SU-DHL-6 (cell line): ENCODE measurements at regions not wholly inside any gene's neighbourhood (a gene's known extent, or its start where the extent isn't known, plus 50 kb on each side); places are given as distances from the start of the nearest gene placed in this dataset.

ENCODE experiments used
- H2AFZ ChIP-seq: fragments of 200-600 bp; sonication (generic); 2 replicates; pipeline ENCODE4 v1.6.1; 2014; ENCODE audit warnings: low read depth, mild to moderate bottlenecking, moderate library complexity, mixed read lengths, antibody characterized with exemption, low read length; ENCODE audit not compliant: severe bottlenecking
- H3F3A ChIP-seq: fragments of 200-600 bp; shearing (Covaris generic); 2 replicates; pipeline ENCODE4 v1.6.0; 2016; ENCODE audit warnings: antibody characterized with exemption, mild to moderate bottlenecking; ENCODE audit not compliant: insufficient read depth
- H3K27ac ChIP-seq: fragments of 200-600 bp; sonication (generic); 2 replicates; pipeline ENCODE4 v1.5.1; 2016; ENCODE audit warnings: low read depth, mild to moderate bottlenecking, low read length, moderate library complexity, mixed read lengths
- H3K27me3 ChIP-seq: fragments of 200-600 bp; sonication (generic), shearing (Covaris generic); 2 replicates; pipeline ENCODE4 v1.6.0; 2014; ENCODE audit warnings: mild to moderate bottlenecking, low read length
- H3K36me3 ChIP-seq: fragments of 200-600 bp; sonication (generic); 2 replicates; pipeline ENCODE4 v1.6.1; 2014; ENCODE audit warnings: mild to moderate bottlenecking, low read length, mixed read lengths
- H3K4me2 ChIP-seq: fragments of 300-600, 200-600 bp; shearing (Covaris generic), sonication (generic); 2 replicates; pipeline ENCODE4 v1.6.0; 2014; ENCODE audit warnings: low read length, low read depth, mild to moderate bottlenecking; ENCODE audit not compliant: poor library complexity, severe bottlenecking
- H3K4me3 ChIP-seq: fragments of 200-600 bp; sonication (generic); 2 replicates; pipeline ENCODE4 v1.5.1; 2014; ENCODE audit warnings: antibody characterized with exemption, low read length, mild to moderate bottlenecking, mixed read lengths; ENCODE audit not compliant: insufficient read depth, poor library complexity, severe bottlenecking
- H3K79me2 ChIP-seq: fragments of 200-600 bp; sonication (generic); 2 replicates; pipeline ENCODE4 v1.6.1; 2014; ENCODE audit warnings: mild to moderate bottlenecking, low read length, moderate library complexity; ENCODE audit not compliant: insufficient read depth
- H3K9ac ChIP-seq: fragments of 200-600 bp; sonication (generic); 2 replicates; pipeline ENCODE4 v1.7.0; 2014; ENCODE audit warnings: mild to moderate bottlenecking, low read length
- H3K9me2 ChIP-seq: fragments of 200-600 bp; sonication (generic); replicated peaks from 2 replicates; pipeline ENCODE4 v1.6.1; 2014; ENCODE audit warnings: low read length; ENCODE audit not compliant: insufficient read depth
- H3K9me3 ChIP-seq: fragments of 200-600 bp; sonication (generic); 2 replicates; pipeline ENCODE4 v1.6.1; 2014; ENCODE audit warnings: low read length, mixed read lengths; ENCODE audit not compliant: insufficient read depth
- H4K20me1 ChIP-seq: fragments of 200-600 bp; sonication (generic); 2 replicates; pipeline ENCODE4 v1.6.1; 2014; ENCODE audit warnings: low read depth, mild to moderate bottlenecking, antibody characterized with exemption, low read length, moderate library complexity, mixed read lengths
- EZH2phosphoT487 ChIP-seq: fragments of 200-600 bp; sonication (generic), shearing (Covaris generic); conservative IDR thresholded peaks from 2 replicates; pipeline ENCODE4 v1.6.1; 2018; ENCODE audit warnings: mild to moderate bottlenecking, antibody characterized with exemption, low read length, moderate library complexity, mixed read lengths
- TF ChIP-seq, protein P1 (sequence below): fragments of 200-600 bp; sonication (generic); IDR thresholded peaks from one replicate; pipeline ENCODE4 v1.5.1; 2017; ENCODE audit warnings: antibody characterized with exemption, mild to moderate bottlenecking, low read length, moderate library complexity; ENCODE audit not compliant: insufficient read depth, poor library complexity, severe bottlenecking

DNA sequence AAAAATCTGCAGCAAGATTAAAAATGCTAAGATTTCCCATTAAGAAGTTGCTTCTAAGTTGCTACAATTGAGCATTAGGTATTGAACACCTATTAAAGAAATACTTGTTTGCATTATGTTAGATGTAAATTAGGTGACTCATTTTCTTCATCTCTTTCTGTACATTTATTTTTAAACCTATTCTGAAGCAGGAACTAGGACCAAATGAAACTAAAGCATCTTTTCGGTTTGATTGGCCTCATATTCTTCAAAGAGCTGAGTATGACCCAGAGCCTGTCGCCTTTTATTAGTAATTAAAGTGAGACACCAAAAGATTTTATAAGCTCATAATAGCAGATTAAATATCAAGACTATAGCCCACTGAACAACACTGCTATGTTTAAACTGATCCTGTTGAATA is 83.4 kb upstream of the ZEB2 start:
- no peaks in the 10 kb centered on the region for H3F3A ChIP-seq
- no peaks in the 10 kb centered on the region for H3K79me2 ChIP-seq
- no peaks in the 10 kb centered on the region for H3K27me3 ChIP-seq
- no peak overlapping the region for H2AFZ ChIP-seq
- TF ChIP-seq, protein P1, sequence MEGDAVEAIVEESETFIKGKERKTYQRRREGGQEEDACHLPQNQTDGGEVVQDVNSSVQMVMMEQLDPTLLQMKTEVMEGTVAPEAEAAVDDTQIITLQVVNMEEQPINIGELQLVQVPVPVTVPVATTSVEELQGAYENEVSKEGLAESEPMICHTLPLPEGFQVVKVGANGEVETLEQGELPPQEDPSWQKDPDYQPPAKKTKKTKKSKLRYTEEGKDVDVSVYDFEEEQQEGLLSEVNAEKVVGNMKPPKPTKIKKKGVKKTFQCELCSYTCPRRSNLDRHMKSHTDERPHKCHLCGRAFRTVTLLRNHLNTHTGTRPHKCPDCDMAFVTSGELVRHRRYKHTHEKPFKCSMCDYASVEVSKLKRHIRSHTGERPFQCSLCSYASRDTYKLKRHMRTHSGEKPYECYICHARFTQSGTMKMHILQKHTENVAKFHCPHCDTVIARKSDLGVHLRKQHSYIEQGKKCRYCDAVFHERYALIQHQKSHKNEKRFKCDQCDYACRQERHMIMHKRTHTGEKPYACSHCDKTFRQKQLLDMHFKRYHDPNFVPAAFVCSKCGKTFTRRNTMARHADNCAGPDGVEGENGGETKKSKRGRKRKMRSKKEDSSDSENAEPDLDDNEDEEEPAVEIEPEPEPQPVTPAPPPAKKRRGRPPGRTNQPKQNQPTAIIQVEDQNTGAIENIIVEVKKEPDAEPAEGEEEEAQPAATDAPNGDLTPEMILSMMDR, result no peak
- TF ChIP-seq EZH2phosphoT487, result no peak
- no peaks in the 10 kb centered on the region for H3K9me2 ChIP-seq
- H3K36me3 ChIP-seq, result no peaks in the 10 kb centered on the region
- no peak overlapping the region for H3K4me3 ChIP-seq
- H4K20me1 ChIP-seq, result no peaks in the 10 kb centered on the region
- H3K27ac ChIP-seq, result no peak overlapping the region
- H3K9ac ChIP-seq, result no peak overlapping the region
- no peaks in the 10 kb centered on the region for H3K9me3 ChIP-seq
- no peak overlapping the region for H3K4me2 ChIP-seq

DNA sequence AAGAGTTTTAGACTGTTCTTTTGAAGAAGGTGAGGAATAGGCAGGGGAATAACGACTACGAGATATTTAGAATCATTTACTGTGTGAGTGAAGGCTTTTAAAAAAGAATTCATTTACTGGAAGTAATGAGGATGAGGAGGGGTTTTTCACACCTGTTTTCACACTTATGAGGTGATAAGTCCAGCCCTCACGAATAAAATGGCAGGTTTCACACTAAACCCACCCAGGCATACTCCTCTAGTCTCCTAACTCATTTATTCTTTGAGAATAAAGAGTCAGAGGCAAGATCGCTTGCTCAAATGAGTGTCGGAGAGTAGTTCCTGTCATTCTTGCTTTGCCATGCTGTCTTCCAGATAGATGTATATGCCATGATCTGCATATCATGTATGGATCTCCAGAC is 79.0 kb upstream of the ZEB2 start:
- H3K9ac ChIP-seq, result no peak overlapping the region
- no peak overlapping the region for H3K4me2 ChIP-seq
- no peak for TF ChIP-seq EZH2phosphoT487
- TF ChIP-seq, protein P1, result no peak
- no peaks in the 10 kb centered on the region for H3K9me3 ChIP-seq
- no peaks in the 10 kb centered on the region for H3K79me2 ChIP-seq
- H3K4me3 ChIP-seq, result no peak overlapping the region
- no peaks in the 10 kb centered on the region for H3F3A ChIP-seq
- H2AFZ ChIP-seq, result no peak overlapping the region
- H3K27me3 ChIP-seq, result no peaks in the 10 kb centered on the region
- no peaks in the 10 kb centered on the region for H3K36me3 ChIP-seq
- no peaks in the 10 kb centered on the region for H3K9me2 ChIP-seq
- H4K20me1 ChIP-seq, result no peaks in the 10 kb centered on the region
- H3K27ac ChIP-seq, result no peak overlapping the region

DNA sequence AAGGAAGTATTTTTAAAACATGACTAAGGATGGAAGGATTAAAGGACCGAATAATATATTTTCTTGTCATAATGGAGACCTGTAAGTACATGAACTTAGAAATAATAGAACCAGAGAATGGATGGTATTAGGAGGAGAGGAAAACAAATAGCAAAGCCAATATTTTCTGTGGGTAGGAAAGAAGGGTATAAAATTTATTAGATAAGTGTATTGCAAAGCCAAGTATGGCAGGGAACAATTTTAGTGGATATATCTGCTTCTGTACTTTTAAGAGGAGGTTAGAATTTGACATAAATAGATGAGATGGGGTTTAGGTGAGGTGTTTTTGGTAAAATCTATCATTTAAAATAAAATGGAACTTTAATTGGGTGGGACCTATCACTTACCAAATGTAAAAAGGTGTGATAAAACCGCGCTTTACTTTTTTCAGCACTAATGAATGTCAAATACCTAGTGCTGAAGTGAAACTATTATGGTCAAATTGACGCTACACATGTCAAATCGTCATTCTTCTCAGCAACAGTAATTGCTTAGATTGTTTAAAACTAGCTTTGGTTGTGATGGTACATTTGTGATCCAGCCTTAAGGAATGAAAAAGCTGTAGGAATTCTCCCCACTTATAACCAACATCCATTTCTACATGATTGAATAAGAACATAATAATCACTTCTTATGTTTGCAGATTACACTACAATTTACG is 78.1 kb upstream of the ZEB2 start:
- no peak overlapping the region for H3K4me3 ChIP-seq
- no peaks in the 10 kb centered on the region for H4K20me1 ChIP-seq
- no peak overlapping the region for H3K4me2 ChIP-seq
- no peak overlapping the region for H2AFZ ChIP-seq
- H3K27me3 ChIP-seq, result no peaks in the 10 kb centered on the region
- no peak overlapping the region for H3K27ac ChIP-seq
- no peaks in the 10 kb centered on the region for H3K36me3 ChIP-seq
- no peaks in the 10 kb centered on the region for H3K9me2 ChIP-seq
- H3K79me2 ChIP-seq, result no peaks in the 10 kb centered on the region
- no peak for TF ChIP-seq EZH2phosphoT487
- TF ChIP-seq, protein P1, result no peak
- H3F3A ChIP-seq, result no peaks in the 10 kb centered on the region
- H3K9me3 ChIP-seq, result no peaks in the 10 kb centered on the region
- no peak overlapping the region for H3K9ac ChIP-seq
